Amniotic stem cell (primary cell): ENCODE measurements at regions not wholly inside any gene's neighbourhood (a gene's known extent, or its start where the extent isn't known, plus 50 kb on each side); places are given as distances from the start of the nearest gene placed in this dataset.

ENCODE experiments used
- DNase-seq: peaks from one replicate; lab custom pipeline; 2025; lab: John Stamatoyannopoulos, UW

DNA sequence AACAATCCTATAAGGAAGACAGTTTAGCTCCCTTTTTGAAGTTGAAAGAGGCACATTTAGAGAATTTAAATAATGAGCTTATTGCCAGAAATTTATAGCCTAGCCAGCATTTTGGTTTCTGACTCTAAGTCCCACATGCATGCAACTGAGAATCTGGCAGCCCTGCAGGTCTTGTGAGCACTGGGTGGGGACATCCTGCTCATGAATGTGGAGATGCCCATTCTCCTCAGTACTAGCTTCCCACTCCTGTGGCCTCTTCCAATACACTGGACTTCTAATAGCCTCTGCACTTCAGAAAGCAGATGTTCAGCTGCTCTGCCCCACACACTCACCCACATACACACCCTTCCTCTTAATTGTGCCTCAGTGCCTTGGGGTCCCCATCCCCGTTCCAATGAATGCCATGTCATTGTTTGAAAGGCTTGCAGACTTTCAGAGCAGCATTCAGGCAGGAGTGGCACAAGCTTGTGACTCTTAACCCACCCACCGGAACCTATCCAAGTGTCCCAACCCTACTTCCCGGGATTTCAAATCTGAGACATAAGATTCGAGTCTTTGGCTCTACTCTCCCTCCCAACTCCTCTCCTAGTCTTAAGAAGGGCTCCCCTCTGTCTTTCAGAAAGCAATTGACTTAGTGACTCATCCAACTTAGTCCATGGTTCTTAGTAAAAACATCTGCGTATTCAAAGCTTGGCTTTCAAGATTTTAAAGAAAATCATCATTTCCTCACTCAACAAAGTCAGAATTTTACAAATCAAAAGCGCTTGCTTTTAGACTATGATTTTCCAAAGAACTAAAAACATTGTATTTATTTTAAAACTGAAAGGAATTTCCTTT, 80.0 kb upstream of the FREM2 start:
- DNase-seq = no peak

- no peak for DNase-seq
Observed at GRCh38 chr13:38617936-38618335, 68.9 kb upstream of the FREM2 start.

GRCh38 chr13:38618336-38618735, 68.5 kb upstream of the FREM2 start:
- DNase-seq = no peak

- no peak for DNase-seq
Observed at GRCh38 chr13:38618881-38619280, 68.0 kb upstream of the FREM2 start.

DNA sequence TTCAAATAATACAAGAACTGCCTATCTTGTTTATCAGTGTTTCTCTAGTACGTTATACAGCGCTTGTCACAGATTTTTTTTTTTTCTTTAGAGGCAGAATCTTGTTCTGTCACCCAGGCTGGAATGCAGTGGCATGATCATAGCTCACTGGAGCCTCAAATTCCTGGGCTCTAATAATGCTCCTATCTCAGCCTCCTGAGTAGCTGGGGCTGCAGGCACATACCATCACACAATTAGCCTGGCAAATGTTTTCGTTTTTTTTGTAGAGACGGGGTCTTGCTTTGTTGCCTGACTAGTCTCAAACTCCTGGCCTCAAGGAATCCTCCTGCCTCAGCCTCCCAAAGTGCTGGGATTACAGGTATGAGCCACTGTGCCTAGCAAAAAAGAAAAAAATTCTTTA, 66.0 kb upstream of the FREM2 start:
- DNase-seq = no peak

DNA sequence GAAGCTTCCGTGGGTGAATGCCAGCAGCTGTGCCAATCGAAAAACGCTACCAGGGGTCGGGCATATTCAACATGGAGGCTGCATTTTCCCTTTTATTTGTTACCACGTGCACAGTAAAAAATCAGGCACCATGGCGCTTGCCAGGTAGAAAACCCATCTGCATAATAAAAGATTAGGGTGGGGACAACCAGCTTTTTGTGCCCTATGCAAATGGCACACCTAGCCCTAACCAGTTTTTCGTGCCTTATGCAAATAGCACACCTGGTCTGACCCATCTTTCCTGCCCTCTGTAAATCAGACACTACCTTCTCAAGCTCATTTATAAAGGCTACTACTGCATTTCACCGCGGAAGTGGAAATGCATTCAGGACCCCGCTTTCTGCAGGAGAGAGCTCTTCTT, 62.1 kb upstream of the FREM2 start:
- DNase-seq = no peak

DNA sequence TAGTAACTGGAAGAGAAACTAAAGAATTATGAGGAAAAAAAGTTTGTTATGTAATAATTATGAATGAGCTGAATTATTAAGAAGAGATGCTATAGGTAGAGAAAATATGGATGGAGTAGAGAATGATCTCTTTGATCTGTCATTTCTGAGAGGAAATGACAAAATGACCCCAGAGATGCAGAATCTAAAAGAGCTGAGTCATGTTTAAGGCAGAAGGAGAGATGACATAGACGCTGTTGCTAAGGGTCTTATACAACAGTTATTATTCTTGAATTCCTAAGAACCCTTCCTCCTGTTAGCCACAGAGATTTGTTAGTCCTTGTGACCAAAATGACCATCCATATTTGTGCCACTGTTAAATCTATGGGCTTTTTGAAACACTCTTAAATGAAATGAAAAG, 58.3 kb upstream of the FREM2 start:
- no peak for DNase-seq

DNA sequence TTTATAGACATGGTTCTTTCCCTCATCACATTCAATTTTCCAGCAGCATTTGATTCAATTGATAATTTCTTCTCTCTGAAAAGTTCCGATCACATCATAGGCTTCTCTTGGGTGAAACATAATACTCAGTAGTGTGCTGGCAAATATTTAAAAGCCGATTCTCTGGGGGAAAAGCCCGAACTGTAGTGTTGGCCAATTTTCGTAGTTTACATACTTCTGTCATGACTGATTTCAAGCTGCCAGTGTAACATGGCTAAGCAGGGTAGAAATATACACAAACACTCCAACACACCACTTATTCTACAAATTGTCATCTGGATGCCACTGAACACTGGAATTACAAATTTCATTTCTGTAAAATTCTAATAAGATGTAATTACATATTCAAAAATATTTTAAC, 56.1 kb upstream of the FREM2 start:
- DNase-seq = peak; percentile 9

DNA sequence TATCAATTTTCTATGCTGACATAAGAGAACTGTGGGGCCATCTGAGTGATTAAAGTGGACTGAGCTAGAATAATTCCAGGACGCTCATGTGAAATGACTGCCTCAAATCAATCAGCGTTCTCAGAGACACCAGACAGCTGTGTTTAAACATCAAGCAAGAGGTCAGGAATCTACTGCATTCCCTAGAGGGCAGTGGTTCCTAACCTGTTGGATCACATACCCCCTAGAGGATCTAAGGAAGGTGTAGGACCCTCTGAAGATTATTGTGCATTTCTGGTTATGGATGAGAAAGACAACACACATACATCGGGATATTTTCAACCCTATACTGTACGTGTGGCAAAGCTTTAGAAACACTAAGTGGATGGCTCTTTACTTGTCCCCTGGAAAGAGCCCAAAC, 51.8 kb upstream of the FREM2 start:
- DNase-seq = no peak

DNA sequence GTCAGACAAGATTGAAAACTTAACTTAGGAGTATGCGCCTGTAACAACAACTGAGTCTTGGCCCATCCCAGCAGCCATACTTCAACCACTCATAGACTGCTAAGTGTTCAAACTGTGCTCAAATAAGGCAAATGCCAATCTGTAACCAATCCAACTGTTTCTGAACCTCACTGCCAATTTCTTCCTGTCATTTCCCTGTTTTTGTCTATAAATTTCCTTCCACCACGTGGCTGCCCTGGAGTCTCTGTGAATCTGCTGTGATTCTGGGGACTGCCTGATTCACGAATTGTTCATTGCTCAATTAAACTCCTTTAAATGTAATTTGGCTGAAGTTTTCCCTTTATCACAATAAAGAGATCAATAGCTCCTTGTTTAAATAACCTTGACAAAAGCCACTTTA, 50.8 kb upstream of the FREM2 start:
- no peak for DNase-seq

DNA sequence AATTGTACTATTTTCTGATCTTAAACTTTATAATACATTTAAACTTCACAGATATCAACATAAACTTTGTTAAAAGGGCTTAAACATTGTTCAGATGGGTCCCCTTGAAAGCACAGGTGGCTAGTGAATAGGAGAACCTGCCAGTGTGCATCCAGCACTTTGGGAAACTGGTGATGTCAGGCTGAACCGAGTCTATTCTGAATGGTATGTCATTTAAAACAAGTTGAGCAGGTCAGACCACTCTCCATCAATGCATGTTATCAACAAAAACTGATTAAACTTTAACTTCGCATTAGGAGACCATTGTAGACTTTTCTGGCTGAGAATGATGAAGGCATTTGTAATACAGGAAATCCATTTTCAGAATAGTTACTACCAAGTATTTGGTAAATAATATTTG, 50.1 kb upstream of the FREM2 start:
- no peak for DNase-seq
